CMK (cell line): ENCODE measurements at regions not wholly inside any gene's neighbourhood (a gene's known extent, or its start where the extent isn't known, plus 50 kb on each side); places are given as distances from the start of the nearest gene placed in this dataset.

Experiments used
- DNase-seq: peaks from one replicate; pipeline ENCODE4 v3.0.0-alpha.2; 2010; ENCODE audit warnings: low read depth

DNA sequence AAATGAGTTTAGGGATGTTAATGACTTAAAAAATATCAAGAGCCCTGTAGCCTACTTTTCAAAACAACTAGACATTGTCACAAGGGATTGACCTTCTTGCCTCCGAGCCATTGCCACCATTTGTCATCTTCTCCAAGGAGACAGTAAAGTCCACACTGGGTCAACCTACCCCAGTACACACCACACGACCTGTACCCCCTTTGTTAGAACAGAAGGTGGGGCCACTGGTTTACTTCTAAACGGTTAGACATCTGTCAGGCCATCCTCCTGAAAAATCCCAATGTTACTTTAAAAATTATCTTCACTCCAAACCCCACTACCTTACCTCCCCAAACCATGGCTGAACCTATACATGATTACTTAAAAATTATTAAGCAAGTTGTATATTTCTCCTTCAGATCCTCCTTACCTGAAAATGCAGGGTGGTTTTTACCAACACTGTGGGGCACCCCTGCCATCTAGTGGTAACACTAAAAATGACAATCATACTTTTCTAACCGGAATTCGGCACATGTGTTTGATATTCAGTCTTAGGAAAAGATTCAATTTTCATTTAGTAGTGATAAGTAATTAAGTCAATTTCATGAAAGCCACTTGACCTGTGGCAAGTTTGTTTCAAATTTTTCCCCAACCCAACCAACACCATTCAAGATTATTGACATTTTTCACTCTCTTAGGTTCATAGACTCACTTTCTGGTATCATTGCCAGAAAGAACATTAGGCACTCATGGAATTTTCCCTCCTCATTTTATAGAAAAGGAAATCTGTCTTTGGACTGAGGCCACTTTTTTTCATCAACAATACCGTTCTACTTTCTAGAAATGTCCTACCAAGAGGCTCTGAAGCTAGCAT lies 265.3 kb upstream of the PKDCC start:
- DNase-seq: no peak

DNA sequence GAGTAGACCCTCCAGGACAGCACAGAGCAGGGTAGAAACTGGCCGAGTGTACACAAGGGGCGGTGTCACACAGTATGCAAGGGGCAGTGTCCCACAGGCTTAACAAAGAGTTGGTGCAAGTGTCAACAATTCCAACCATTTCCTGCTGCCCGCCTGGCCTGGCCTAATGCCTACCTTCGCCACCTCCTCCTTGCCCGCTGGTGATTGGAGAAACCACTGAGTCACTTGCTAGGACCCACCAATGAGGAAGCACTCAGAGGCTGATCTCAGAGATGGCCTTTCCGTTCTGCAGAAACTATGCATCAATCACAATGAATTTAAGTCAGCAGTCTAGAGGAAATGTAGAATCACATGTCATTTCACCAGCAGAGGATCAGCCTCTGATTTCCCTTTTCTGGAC lies 263.3 kb upstream of the PKDCC start:
- DNase-seq: no peak

DNA sequence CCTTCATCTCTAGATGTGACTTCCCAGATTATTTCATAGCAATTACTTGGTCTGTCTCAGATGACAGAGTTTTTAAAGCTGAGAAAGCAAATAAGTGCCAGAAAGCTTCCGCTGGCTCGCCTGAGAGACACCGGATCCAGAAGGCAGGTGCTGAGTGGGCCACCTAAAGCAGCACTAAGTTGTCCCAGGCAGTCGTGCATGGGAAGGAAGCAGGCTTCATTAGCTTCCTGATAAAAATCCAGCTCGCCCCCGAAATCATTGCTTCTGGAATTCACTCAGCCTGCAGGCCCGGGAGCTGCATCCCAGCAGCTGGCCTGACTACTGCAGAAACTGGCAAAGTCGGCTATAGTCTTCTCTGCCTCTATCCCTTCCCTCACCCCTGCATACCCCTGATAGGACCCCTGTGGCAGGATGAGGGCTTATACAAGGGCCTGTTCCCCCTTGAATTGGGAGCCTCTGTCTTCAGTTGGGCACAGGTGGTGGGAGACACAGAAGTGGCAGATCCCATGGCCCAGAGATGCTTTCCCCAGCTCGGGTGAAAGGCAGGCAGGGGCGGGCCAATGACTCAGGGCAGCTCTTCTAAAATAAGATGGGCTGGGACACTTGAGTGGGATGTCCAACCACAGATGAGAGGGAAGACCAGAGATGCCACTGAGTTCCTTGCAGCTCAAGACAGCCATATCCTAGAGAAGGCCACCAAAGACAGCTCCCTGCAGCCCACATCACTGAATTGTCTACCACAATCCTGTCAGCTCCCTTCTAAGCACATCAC lies 262.4 kb upstream of the PKDCC start:
- DNase-seq: no peak

DNA sequence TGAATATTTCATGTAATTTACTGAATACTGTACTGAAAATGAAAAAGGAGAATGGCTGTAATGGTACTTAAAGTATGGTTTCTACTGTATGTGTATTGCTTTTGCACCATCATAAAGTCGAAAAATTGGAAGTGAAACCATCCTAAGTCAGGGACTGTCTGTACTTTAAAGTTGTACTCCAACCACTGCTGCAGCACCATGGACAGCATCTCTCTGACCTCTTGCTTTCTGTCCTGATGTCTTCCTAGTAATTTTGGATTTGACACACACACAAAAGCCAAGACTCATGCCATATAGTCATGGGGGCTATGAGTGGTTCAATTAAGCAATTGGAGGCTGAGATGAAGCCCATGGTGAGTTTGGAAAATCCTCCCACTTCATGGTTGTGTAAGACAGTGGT lies 256.3 kb upstream of the PKDCC start:
- no peak for DNase-seq

DNA sequence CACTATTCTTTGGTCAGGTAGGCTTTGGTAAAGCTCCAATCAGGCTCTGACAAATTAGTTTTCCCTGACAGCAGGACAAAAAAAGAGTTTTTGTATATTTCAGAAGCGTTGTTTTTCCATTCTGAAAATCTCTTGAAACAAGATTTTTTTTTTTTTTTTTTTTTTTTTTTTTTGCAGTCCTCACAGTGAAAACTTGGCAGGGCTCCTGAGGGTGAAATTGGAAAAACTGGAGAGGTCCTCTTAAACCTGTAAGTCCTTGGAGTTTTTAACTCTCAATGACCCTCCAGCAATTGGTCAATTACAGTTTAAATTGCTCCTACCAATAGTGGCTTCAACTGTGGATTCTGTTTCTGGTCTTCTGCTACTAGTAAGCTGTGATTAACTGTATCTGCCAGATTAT lies 244.5 kb upstream of the PKDCC start:
- no peak for DNase-seq

DNA sequence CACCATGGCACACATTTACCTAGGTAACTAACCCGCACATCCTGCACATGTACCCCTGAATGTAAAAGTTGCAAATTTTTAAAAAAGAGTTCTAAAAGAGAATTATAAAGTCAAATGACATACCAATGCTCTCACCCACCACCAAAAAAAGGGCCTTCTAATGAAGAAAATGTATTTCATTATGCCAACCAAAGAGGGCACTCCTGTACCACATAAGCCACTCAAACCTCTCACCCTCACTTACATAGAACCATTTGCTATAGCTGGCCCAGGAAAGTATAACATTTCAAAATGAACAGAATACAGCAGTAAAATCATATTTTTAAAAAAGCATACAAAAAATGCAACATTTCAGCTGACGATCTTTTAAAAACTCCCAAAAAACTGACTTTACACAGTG lies 241.5 kb upstream of the PKDCC start:
- no peak for DNase-seq

DNA sequence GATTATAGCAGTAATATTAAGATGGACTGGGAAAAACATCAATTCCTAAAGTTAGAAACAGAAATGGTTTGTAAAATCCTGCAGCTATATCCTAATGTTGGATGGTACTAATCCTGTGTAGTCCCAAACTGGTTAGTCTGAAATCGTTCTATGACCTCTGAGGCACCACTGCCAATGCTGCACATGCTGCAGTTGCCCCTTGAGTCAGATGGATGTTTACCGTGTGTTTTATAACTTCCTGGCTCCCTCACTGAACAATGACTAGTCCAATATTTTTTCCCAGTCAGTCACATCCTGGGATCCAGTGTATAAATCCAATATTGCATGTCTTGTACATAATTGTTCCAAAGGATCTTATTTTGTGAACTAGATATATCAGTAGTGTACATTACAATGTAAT lies 226.7 kb upstream of the PKDCC start:
- no peak for DNase-seq

DNA sequence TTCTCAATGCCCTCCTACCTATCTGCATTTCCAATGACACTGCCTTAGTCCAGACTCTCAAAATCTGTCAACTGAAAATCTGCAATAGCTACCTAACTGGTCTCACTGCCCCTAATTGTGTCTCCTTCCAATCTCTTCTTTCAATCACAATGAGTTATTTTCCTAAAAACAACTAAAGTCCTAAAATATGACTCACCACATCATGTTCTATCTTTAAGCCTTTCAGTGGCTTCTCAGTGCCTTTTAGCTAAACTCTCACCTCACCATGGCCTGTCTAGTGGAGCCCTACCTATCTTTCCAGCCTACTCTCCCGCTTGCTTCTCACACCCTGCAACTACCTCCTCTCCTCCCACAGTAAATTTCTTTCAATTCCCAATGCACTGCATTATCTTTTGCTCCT lies 220.9 kb upstream of the PKDCC start:
- DNase-seq: no peak

DNA sequence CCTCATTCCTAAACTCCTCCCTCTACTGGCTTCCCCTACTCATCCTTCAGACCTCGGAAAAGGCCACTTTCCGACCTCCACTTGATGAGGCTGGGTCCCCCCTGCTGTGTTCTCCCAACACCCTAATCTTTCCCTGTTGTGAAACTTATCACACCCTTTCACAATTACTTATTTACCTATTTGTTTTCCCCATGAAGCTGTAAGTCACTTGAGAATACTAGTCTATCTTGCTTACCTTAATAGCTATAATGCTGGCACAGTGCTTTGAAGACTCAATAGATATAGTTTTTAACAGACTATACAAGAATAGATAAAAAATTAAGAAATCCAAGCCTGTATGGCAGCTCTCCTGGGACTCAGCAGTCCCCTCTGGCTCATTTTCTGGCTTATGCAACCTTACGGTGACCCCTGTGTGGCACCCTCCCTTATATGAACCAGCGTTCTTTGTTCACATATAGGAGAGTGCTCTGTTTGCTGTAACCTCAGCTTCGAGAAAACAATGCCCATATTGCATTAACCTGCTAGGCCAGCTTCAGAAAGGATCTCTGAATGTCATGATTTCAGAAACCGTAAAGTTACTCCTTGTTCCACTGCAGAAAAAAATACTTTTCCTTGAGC lies 220.4 kb upstream of the PKDCC start:
- no peak for DNase-seq

DNA sequence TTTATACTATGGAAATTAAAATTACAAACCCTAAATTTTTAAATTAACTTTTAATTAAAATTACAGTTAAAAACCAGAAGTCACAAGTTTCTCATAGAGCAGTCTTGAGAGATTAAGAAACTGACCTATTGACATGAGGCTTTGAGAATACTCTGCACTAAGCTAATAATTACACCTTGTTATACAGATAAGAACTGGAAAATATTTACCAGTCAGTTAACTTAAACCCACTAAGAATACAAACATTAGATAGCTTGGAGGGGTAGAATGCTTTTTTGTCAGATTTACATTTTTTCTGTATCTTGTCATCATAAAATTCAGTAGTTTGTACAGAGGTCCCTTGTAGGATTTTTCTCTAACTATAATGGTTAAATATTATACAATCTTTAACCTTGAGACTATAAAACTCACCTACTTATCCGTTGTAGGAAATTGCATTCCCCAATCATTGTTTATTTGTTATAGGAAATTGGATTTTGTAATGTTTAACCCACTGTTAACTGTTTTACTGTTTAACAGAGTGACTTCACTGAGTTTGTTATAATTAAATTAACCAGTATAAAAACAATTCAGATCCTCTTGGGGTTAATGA lies 219.7 kb upstream of the PKDCC start:
- DNase-seq: no peak

DNA sequence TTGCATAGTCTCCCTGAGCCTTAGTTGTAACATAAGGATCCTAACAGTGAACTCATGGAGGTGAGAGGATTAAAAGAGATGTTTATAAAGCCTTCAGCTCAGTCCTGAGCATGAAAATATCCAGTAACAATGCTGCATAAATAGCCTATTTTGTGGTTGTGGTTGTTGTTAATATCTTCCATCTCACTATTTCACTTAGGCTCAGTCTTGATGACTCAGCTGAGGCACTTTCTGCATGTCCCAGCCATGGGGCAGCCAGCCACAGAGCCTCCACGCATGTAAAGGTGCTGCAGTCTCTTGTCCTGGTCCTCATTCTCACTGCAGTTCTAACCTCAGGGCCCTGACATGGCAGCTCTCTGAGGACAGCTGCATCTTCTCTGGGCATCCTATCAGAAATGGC lies 218.8 kb upstream of the PKDCC start:
- no peak for DNase-seq

DNA sequence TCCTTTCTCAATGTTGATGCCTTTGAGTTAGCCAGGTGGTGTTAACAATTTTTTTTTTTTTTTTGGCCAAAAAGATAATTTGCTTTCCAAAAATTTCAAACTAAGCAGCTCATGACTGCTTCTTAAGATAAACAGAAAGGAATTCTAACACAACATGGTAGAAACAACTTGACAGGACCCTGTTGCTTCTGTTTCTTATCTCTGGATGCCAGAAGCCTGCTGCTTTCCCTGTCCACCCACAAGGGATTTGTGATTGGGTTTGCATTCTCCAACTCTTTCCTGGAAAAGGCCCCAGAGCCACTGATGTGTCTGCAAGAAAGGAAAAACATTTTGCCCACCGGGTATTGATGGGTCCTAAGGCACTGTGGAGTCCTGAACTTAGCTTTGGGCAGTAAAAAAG lies 217.2 kb upstream of the PKDCC start:
- DNase-seq: peak; percentile 77

DNA sequence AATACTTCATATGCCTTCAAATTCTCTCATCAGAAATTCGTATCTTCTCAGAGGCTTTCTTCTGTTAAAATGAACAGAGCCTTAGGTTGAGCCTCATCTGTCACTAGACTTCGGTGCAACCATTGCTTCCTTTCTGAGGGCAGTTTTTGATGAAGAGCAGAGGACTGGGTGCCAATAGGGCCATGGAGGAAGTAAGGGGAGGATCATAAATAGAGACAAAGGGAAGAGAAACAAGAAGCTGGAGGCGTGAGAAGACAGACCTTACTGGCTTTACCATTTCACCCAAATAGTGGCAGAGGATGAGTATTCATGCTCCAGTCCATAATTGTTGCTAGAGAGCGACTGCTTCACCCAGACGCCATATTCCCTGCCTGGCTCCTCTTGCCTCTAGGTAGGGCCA lies 215.6 kb upstream of the PKDCC start:
- DNase-seq: no peak

DNA sequence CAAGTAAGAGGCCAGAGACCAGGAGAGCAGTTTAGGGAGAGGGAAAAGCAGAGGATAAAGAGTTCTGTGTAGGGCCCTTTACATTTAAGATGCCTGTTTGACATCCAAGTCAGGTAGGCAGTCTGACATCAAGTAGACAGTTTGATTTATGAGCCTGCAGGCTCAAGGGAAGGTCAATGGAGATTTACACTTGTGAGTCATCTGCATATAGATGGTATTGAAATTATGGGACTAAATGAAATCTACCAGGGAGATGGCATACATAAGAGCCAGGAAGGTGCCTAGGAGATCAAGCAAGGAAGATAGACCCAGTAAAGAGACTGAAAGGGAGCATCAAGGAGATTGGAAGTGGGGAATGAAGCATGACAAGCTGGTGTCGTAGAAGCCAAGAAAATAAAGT lies 212.4 kb upstream of the PKDCC start:
- DNase-seq: no peak

DNA sequence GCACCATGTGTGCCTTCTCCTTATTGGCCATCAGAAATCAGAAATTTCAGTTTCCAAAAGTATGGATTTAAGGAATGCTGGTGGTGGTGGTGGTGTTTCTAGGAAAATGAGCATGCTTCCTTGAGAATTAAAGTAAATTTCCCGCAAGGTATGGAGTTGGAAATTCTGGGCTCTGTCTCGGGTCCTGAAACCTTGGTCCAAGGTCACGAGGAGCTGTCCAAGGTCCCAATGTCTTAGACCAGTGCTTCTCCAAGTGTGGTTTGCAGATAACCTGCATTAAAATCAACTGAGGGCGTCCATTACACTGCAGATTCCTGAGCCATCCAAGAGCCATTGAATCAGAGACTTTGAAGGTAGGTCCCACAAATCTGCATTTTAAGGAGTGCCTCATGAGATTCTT lies 210.9 kb upstream of the PKDCC start:
- no peak for DNase-seq

DNA sequence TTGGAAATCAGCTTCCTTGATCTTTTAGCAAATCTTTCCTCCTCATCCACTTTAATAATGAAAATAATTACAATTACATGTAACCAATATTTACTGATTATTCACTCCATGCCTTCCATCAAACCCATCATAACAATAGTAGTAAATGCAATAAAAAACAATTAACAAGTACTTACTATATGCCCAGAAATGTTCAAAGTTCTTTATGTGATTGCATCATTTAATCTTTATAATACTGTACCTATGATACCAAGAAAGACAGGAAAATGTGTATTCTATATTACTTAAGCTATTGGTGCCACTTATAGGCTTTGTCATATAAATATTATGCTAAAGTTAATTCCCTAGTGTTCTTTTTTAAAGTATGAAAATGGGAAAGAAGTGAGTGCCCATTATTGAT lies 210.2 kb upstream of the PKDCC start:
- DNase-seq: no peak

DNA sequence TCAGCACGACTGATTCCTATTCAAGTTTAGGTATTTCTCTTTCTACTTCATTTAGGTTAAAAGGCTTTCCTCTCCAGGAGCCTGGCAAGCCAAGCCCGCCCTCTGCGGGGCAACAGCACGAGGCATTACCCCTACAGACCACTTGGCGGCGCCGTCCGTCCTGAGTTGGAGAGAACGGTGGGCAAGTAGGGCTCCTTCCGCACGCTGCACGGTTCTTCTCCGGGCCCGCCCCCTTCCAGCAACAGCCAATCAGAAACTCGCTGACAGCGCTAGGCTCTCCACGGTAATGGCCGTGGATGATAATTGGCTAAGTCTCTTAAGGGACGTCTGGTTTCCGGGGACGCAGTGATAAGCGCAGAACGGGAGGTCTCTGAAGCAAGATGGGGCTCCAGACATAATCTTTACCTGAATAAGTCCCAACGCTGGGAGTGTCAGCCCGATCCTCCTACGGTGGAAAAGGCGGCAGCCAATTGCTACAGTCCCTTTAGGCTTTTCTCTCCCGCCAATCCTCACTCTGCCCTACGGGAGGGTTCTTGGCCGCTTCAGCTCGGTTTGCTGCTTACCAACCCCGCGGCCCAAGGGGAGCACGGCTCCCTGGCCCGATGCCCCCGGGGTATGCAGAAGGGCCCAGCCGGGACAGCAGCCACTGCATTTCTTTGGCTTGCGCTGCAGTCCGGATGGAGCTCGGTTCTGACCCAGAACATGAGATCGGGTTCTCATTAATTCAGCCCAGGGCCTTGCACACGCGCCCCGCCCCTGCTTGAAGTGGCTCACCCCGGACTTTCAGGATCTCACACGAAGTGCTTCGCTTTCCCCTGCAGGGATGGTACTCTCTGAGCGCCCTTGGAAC lies 206.9 kb upstream of the PKDCC start:
- peak; percentile 71 for DNase-seq

DNA sequence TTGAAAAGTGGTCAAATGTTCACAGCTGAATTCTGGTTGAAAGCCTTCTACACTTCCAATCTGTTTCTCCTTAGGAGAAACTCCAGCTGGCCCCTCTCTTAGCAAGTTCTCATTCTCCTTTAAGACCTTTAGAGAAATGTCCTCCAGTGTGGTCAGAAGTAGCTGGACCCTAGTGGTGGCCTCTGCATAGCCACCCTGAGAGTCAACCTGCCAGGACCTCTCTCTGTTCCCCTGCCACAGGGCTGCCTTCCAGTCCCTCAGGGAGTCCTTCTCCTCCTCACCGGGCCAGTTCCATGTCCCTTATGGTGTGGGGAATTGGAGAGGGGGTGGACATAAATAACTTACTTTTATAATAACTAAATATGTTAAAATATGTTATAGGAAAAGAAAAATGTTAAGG lies 200.9 kb upstream of the PKDCC start:
- DNase-seq: no peak

DNA sequence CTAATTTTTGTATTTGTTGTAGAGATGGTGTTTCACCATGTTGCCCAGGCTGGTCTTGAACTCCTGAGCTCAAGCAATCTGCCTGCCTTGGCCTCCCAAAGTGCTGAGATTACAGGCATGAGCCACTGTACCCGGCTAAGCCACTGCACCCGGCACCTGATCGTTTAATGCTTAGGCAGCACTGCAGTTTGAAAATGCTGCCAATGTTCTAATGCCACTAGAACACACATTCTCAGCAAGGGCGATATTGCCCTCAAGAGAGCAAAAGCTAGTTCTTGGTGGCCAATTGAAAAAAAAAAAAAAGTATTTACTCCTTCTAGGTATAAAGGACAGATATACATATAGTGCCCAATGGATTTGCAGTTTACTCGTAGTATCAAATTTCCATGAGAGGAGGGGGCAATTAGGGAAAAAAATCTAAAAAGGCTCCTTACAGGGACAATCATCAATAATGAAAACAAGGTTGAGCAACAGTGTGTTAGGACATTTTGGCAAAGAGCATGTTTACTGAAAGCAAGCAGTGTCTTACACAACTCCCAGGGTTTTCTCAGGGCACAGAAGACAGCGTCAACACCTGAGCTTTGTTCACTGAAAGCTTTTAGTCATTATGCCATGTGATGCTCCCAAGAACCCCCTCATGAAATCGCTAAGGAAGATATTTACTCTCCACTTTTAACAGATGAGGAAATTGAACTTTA lies 199.9 kb upstream of the PKDCC start:
- no peak for DNase-seq

DNA sequence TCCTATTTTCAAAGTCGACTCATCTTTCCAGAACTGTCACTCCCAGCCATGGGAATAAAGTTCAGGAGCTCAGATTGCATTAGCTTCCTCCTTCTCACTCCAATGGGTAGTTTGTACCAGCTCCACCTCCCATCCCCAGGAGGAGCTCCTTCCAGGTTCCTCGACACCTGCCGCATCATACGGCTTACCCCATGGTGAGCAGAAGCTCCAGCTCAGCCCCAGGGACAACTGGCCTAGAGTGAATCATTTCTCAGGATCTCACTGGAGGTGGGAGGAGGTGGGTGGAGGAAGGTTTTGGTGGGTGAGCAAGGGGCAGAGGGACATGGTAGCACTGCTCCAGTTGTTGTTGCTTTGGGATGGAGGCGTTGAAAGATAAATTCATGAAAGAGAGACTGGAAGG lies 196.3 kb upstream of the PKDCC start:
- DNase-seq: no peak
